ENCODE measurements at regions not wholly inside any gene's neighbourhood (a gene's known extent, or its start where the extent isn't known, plus 50 kb on each side); places are given as distances from the start of the nearest gene placed in this dataset.

DNA sequence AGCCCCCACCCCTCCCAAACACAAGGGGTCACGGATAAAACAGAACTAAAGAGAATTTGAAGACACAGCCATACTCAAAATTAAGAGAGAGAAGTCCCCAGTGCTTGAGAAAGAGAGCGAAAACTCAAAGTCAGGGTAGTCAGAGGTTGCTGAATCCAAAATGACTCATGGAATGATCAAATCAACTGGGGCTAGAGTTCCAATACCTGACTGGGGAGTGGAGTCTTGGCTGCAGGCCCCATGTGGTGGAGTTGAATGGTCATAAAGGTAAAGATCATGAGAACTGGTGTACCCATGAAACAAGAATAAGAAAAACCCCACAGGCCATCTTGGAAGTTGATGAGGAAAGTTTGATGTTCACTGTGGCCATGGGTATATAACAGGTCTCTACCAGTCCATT is 84.5 kb upstream of the LRRN2 start:
- Histone ChIP-seq H3K23ac (ENCODE audit: insufficient read length, low read depth, low read length) (no peak overlapping the region), H4K20me1 (ENCODE audit: control insufficient read depth, insufficient read depth, insufficient read length) (no peaks in the 10 kb centered on the region), H2AFZ (ENCODE audit: low read length) (no peak overlapping the region), H4K5ac (ENCODE audit: insufficient read length, low read depth, low read length) (no peak overlapping the region), H2BK20ac (ENCODE audit: low read depth, low read length, poor library complexity, severe bottlenecking) (no peak overlapping the region), H2BK5ac (ENCODE audit: insufficient read length, low read length) (no peak overlapping the region), H3K23me2 (ENCODE audit: insufficient read length, low read depth, low read length, poor library complexity, severe bottlenecking) (no peaks in the 10 kb centered on the region), H4K91ac (ENCODE audit: insufficient read length, low read depth, low read length) (no peak overlapping the region), H3K4me2 (ENCODE audit: insufficient read depth, insufficient read length, low read length) (no peak overlapping the region), H3K27ac (ENCODE audit: insufficient read length, low read depth, low read length) (no peak overlapping the region), H2BK15ac (ENCODE audit: low read depth, low read length) (no peak overlapping the region), H3K18ac (ENCODE audit: insufficient read length, low read depth, low read length) (no peak overlapping the region), H3K4ac (ENCODE audit: low read depth, low read length) (no peak overlapping the region), H3K79me2 (ENCODE audit: insufficient read depth, low read length) (no peaks in the 10 kb centered on the region), H3K9me3 (ENCODE audit: control insufficient read depth, low read depth, low read length) (no peaks in the 10 kb centered on the region), H3K14ac (ENCODE audit: insufficient read depth, low read length) (no peak overlapping the region), H3K27me3 (ENCODE audit: insufficient read depth, low read length) (no peaks in the 10 kb centered on the region; the same call in 1 of the 2 replicates), H3K56ac (ENCODE audit: insufficient read length, low read depth, low read length) (no peak overlapping the region), H3T11ph (ENCODE audit: low read length) (no peak overlapping the region), H3K4me1 (ENCODE audit: insufficient read depth, low read length) (no peaks in the 10 kb centered on the region), H2BK12ac (ENCODE audit: insufficient read length, low read depth, low read length) (no peak overlapping the region), H2AK5ac (ENCODE audit: insufficient read length, low read length) (no peak overlapping the region), H2BK120ac (ENCODE audit: low read depth, low read length, poor library complexity, severe bottlenecking) (no peak overlapping the region), H4K8ac (replicated peaks; ENCODE audit: insufficient read length, low read depth, low read length) (no peak overlapping the region), H3K79me1 (ENCODE audit: insufficient read depth, low read depth, low read length, poor library complexity, severe bottlenecking) (no peaks in the 10 kb centered on the region), H3K9ac (ENCODE audit: extremely low read depth, insufficient read length, low read length) (no peak overlapping the region)
- DNase-seq: no peak
- H3K9me3 Mint-ChIP-seq: no peaks in the 10 kb centered on the region
- TF ChIP-seq, protein P1, sequence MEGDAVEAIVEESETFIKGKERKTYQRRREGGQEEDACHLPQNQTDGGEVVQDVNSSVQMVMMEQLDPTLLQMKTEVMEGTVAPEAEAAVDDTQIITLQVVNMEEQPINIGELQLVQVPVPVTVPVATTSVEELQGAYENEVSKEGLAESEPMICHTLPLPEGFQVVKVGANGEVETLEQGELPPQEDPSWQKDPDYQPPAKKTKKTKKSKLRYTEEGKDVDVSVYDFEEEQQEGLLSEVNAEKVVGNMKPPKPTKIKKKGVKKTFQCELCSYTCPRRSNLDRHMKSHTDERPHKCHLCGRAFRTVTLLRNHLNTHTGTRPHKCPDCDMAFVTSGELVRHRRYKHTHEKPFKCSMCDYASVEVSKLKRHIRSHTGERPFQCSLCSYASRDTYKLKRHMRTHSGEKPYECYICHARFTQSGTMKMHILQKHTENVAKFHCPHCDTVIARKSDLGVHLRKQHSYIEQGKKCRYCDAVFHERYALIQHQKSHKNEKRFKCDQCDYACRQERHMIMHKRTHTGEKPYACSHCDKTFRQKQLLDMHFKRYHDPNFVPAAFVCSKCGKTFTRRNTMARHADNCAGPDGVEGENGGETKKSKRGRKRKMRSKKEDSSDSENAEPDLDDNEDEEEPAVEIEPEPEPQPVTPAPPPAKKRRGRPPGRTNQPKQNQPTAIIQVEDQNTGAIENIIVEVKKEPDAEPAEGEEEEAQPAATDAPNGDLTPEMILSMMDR (conservative IDR thresholded peaks at IDR 0.05): no peak
- no peaks in the 10 kb centered on the region for H3K36me3 Mint-ChIP-seq (ENCODE audit: insufficient read depth in 1 of 3, low read depth in 3 of 3)
- H3K27ac Mint-ChIP-seq: no peak overlapping the region
- peaks cover 62% of the 10 kb centered on the region for H3K27me3 Mint-ChIP-seq (ENCODE audit: low read depth)
- peaks cover 7 to 10% of the 10 kb centered on the region in 2 experiments; a peak in 3 of 4 replicates for H3K4me1 Mint-ChIP-seq
- no CpG with 5 or more reads among the region's 2 CpGs for WGBS (ENCODE audit: extremely low coverage, insufficient read length, low lambda C conversion rate)
- no peak overlapping the region for H3K4me3 Mint-ChIP-seq
